ENCODE measurements at regions not wholly inside any gene's neighbourhood (a gene's known extent, or its start where the extent isn't known, plus 50 kb on each side); places are given as distances from the start of the nearest gene placed in this dataset.

- WGBS (ENCODE audit: low lambda C conversion rate) = 27% methylated on average over 8 of the region's 8 CpGs
- intact Hi-C loops (cut with micrococcal nuclease; ENCODE audit: unreplicated experiment) = no loop called here
- no TSS peak for BruUV-seq (replicated peaks)
Measured at GRCh38 chr6:164998297-164998696, 311.1 kb downstream of the C6orf118 start.

DNA sequence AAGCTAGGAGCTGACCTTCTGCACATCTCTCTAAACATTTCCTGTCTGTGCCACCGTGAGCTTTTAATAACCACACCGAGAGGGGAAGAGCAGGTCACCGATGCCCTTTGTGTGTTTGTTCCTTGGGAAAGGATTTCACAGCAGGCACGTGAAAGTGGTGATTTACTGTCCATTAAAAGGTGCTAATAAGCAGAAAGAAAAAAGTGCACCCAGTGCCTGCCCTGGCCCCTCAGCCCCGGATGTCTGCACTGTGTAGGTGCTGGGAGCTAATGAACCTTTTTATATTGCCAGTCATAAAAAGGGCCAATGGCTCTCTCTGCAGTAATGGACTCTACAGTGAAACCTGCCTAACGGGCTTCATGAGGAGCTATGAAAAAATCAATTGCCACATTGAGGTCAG is 312.6 kb downstream of the C6orf118 start:
- H3K79me2 ChIP-seq (ENCODE audit: insufficient read depth, low read length) = no peaks in the 10 kb centered on the region
- H3K4me3 ChIP-seq (replicated peaks in 1 of 3; ENCODE audit: insufficient read depth in 1 of 3, low read depth in 2 of 3, low read length in 3 of 3) = no peak overlapping the region
- no peaks in the 10 kb centered on the region for H3K27me3 ChIP-seq (ENCODE audit: control insufficient read depth in 1 of 2, insufficient read depth in 2 of 2, low read length in 2 of 2)
- H3K36me3 ChIP-seq (replicated peaks in 1 of 2; ENCODE audit: control insufficient read depth in 1 of 2, insufficient read depth in 2 of 2, low read length in 2 of 2) = no peaks in the 10 kb centered on the region
- ChIA-PET CTCF (ENCODE audit: low intra/inter-chr PET ratio, low total read pairs) (no interaction called here), POLR2A (no interaction called here)
- BruUV-seq (replicated peaks) = no TSS peak
- FAIRE-seq (no peak), DNase-seq (ENCODE audit: low spot score) (no peak), ATAC-seq (no peak)
- no peak overlapping the region for H3K27ac ChIP-seq (ENCODE audit: extremely low read length, insufficient read depth, low read length)
- no peaks in the 10 kb centered on the region for H4K20me1 ChIP-seq (ENCODE audit: insufficient read depth, low read length)
- H2AFZ ChIP-seq (ENCODE audit: low read length) = no peak overlapping the region
- TF ChIP-seq ZNF274 (CRISPR knock-in tag; IDR thresholded peaks at IDR 0.05) = no peak
- no peak for TF ChIP-seq PPARG (CRISPR knock-in tag; conservative IDR thresholded peaks at IDR 0.05)
- TF ChIP-seq ZNF580 (CRISPR knock-in tag; IDR thresholded peaks at IDR 0.05; ENCODE audit: borderline replicate concordance, low read depth) = no peak
- no peak for TF ChIP-seq ATF1 (CRISPR knock-in tag; IDR thresholded peaks at IDR 0.05)
- TF ChIP-seq, protein P1, sequence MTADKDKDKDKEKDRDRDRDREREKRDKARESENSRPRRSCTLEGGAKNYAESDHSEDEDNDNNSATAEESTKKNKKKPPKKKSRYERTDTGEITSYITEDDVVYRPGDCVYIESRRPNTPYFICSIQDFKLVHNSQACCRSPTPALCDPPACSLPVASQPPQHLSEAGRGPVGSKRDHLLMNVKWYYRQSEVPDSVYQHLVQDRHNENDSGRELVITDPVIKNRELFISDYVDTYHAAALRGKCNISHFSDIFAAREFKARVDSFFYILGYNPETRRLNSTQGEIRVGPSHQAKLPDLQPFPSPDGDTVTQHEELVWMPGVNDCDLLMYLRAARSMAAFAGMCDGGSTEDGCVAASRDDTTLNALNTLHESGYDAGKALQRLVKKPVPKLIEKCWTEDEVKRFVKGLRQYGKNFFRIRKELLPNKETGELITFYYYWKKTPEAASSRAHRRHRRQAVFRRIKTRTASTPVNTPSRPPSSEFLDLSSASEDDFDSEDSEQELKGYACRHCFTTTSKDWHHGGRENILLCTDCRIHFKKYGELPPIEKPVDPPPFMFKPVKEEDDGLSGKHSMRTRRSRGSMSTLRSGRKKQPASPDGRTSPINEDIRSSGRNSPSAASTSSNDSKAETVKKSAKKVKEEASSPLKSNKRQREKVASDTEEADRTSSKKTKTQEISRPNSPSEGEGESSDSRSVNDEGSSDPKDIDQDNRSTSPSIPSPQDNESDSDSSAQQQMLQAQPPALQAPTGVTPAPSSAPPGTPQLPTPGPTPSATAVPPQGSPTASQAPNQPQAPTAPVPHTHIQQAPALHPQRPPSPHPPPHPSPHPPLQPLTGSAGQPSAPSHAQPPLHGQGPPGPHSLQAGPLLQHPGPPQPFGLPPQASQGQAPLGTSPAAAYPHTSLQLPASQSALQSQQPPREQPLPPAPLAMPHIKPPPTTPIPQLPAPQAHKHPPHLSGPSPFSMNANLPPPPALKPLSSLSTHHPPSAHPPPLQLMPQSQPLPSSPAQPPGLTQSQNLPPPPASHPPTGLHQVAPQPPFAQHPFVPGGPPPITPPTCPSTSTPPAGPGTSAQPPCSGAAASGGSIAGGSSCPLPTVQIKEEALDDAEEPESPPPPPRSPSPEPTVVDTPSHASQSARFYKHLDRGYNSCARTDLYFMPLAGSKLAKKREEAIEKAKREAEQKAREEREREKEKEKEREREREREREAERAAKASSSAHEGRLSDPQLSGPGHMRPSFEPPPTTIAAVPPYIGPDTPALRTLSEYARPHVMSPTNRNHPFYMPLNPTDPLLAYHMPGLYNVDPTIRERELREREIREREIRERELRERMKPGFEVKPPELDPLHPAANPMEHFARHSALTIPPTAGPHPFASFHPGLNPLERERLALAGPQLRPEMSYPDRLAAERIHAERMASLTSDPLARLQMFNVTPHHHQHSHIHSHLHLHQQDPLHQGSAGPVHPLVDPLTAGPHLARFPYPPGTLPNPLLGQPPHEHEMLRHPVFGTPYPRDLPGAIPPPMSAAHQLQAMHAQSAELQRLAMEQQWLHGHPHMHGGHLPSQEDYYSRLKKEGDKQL (CRISPR knock-in tag; IDR thresholded peaks at IDR 0.05; ENCODE audit: low read depth) = no peak
- no peak for TF ChIP-seq SMARCC2 (IDR thresholded peaks at IDR 0.05)
- TF ChIP-seq SOX13 (IDR thresholded peaks at IDR 0.05) = no peak
- no peak for TF ChIP-seq SOX13 (CRISPR knock-in tag; conservative IDR thresholded peaks at IDR 0.05 in 1 of 2, IDR thresholded peaks at IDR 0.05 in 1 of 2)
- TF ChIP-seq ARID2 (CRISPR knock-in tag; IDR thresholded peaks at IDR 0.05; ENCODE audit: borderline replicate concordance) = no peak
- TF ChIP-seq ATF7-NPFF (CRISPR knock-in tag; IDR thresholded peaks at IDR 0.05; ENCODE audit: low read depth) = no peak
- TF ChIP-seq ZNF552 (CRISPR knock-in tag; IDR thresholded peaks at IDR 0.05; ENCODE audit: borderline replicate concordance) = no peak
- TF ChIP-seq ZNF253 (CRISPR knock-in tag; IDR thresholded peaks at IDR 0.05; ENCODE audit: borderline replicate concordance) = no peak
- TF ChIP-seq ZNF160 (CRISPR knock-in tag; IDR thresholded peaks at IDR 0.05) = no peak
- H3K9ac ChIP-seq (ENCODE audit: insufficient read depth, low read depth, low read length) = no peak overlapping the region
- H3K4me1 ChIP-seq (ENCODE audit: insufficient read depth, low read length) = no peaks in the 10 kb centered on the region
- 3% methylated on average over 6 of the region's 6 CpGs for WGBS (ENCODE audit: low lambda C conversion rate)
- intact Hi-C loops (cut with micrococcal nuclease; ENCODE audit: unreplicated experiment) = no loop called here
- no peak overlapping the region for H3K4me2 ChIP-seq (ENCODE audit: low read depth, low read length)
- in situ Hi-C loops (cut with HindIII; ENCODE audit: extremely low pct_ligation_motif_present, low pct_unique_long_range_greater_than_20kb) = no loop called here
- H3K9me3 ChIP-seq (ENCODE audit: low read length) = peaks cover 95% of the 10 kb centered on the region

More at GRCh38 chr6:164998297-164998696, 311.1 kb downstream of the C6orf118 start:
- Histone ChIP-seq H3K27ac (ENCODE audit: extremely low read length, insufficient read depth, low read length) (no peak overlapping the region), H3K4me1 (ENCODE audit: insufficient read depth, low read length) (no peaks in the 10 kb centered on the region), H2AFZ (ENCODE audit: low read length) (no peak overlapping the region), H3K36me3 (replicated peaks in 1 of 2; ENCODE audit: control insufficient read depth in 1 of 2, insufficient read depth in 2 of 2, low read length in 2 of 2) (no peaks in the 10 kb centered on the region), H3K4me2 (ENCODE audit: low read depth, low read length) (no peak overlapping the region), H3K9ac (ENCODE audit: insufficient read depth, low read depth, low read length) (no peak overlapping the region), H3K27me3 (ENCODE audit: control insufficient read depth in 1 of 2, insufficient read depth in 2 of 2, low read length in 2 of 2) (no peaks in the 10 kb centered on the region), H3K4me3 (replicated peaks in 1 of 3; ENCODE audit: insufficient read depth in 1 of 3, low read depth in 2 of 3, low read length in 3 of 3) (no peak overlapping the region), H3K9me3 (ENCODE audit: low read length) (peaks cover 92% of the 10 kb centered on the region), H3K79me2 (ENCODE audit: insufficient read depth, low read length) (no peaks in the 10 kb centered on the region), H4K20me1 (ENCODE audit: insufficient read depth, low read length) (no peaks in the 10 kb centered on the region)
- in situ Hi-C loops (cut with HindIII; ENCODE audit: extremely low pct_ligation_motif_present, low pct_unique_long_range_greater_than_20kb) = no loop called here
- DNase-seq (ENCODE audit: low spot score) = no peak
- POLR2A ChIA-PET = no interaction called here
- CTCF ChIA-PET (ENCODE audit: low intra/inter-chr PET ratio, low total read pairs) = no interaction called here
- no peak for ATAC-seq
- no peak for FAIRE-seq
- TF ChIP-seq MAFF (IDR thresholded peaks at IDR 0.05; ENCODE audit: low read depth, low read length) (peak; percentile 83), MEIS2 (CRISPR knock-in tag; IDR thresholded peaks at IDR 0.05) (no peak), MAFK (conservative IDR thresholded peaks at IDR 0.05 in 1 of 2, IDR thresholded peaks at IDR 0.05 in 1 of 2; ENCODE audit: low read length in 2 of 2) (peak; percentile 79 to 88), KDM6A (CRISPR knock-in tag; IDR thresholded peaks at IDR 0.05; ENCODE audit: low read depth) (no peak), PITX1 (CRISPR knock-in tag; IDR thresholded peaks at IDR 0.05) (no peak)

Data from HepG2 (cell line).